ENCODE measurements at regions not wholly inside any gene's neighbourhood (a gene's known extent, or its start where the extent isn't known, plus 50 kb on each side); places are given as distances from the start of the nearest gene placed in this dataset.
"Not testable (repeated sequence)": the region's sequence is repeated elsewhere in the genome, so short reads cannot be mapped to it uniquely, and the experiment has no call there.

- not testable (repeated sequence) for TF ChIP-seq POLR2A (IDR thresholded peaks at IDR 0.05; ENCODE audit: low read depth, low read length); CTCF (conservative IDR thresholded peaks at IDR 0.05; ENCODE audit: low read depth, low read length); ELK1 (IDR thresholded peaks at IDR 0.05; ENCODE audit: borderline replicate concordance, low read depth, low read length); MAFK (IDR thresholded peaks at IDR 0.05; ENCODE audit: low read depth, low read length); RAD21 (IDR thresholded peaks at IDR 0.05; ENCODE audit: low read length); RFX5 (IDR thresholded peaks at IDR 0.05; ENCODE audit: low read depth, low read length); FOS (IDR thresholded peaks at IDR 0.05; ENCODE audit: low read depth, low read length); MXI1 (IDR thresholded peaks at IDR 0.05; ENCODE audit: borderline replicate concordance, low read depth, low read length); CEBPB (IDR thresholded peaks at IDR 0.05; ENCODE audit: low read depth, low read length); SMC3 (IDR thresholded peaks at IDR 0.05; ENCODE audit: low read depth, low read length); RCOR1 (IDR thresholded peaks at IDR 0.05; ENCODE audit: insufficient replicate concordance, low read length)
Measured at GRCh38 chr4:169322833-169323232, 52.1 kb upstream of the SH3RF1 start.
